ENCODE measurements at regions not wholly inside any gene's neighbourhood (a gene's known extent, or its start where the extent isn't known, plus 50 kb on each side); places are given as distances from the start of the nearest gene placed in this dataset.
"Not testable (repeated sequence)": the region's sequence is repeated elsewhere in the genome, so short reads cannot be mapped to it uniquely, and the experiment has no call there.

DNA sequence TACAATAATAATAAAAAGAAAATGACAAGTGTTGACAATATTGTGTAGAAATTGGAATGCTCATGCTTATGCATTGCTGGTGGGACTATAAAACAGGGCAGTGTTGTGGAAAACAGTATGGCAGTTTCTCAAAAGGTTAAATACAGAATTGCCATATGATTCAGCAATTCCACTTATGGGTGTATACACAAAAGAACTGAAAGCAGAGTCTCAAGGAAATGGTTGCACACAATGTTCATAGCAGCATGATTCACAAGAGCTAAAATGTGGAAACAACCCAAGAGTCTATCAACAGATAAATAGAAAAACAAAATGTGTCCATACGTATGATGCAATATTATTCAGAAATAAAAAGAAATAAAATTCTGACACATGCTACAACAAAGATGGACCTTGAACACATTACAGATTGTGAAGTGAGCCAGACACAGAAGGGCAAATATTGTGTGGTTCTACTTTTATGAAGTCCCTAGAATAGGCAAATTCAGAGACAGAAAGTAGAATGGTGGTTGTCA lies 64.8 kb upstream of the GRM8 start:
- no peaks in the 10 kb centered on the region for H3K4me1 Mint-ChIP-seq (ENCODE audit: unreplicated experiment)
- no peaks in the 10 kb centered on the region for H3K36me3 Mint-ChIP-seq
- peaks cover 5% of the 10 kb centered on the region for H3K9me3 Mint-ChIP-seq
- no peak for DNase-seq (ENCODE audit: extremely low spot score, unreplicated experiment)
- H3K27ac Mint-ChIP-seq: no peak overlapping the region
- peaks cover 17% of the 10 kb centered on the region for H3K27me3 Mint-ChIP-seq
- TF ChIP-seq, protein P1, sequence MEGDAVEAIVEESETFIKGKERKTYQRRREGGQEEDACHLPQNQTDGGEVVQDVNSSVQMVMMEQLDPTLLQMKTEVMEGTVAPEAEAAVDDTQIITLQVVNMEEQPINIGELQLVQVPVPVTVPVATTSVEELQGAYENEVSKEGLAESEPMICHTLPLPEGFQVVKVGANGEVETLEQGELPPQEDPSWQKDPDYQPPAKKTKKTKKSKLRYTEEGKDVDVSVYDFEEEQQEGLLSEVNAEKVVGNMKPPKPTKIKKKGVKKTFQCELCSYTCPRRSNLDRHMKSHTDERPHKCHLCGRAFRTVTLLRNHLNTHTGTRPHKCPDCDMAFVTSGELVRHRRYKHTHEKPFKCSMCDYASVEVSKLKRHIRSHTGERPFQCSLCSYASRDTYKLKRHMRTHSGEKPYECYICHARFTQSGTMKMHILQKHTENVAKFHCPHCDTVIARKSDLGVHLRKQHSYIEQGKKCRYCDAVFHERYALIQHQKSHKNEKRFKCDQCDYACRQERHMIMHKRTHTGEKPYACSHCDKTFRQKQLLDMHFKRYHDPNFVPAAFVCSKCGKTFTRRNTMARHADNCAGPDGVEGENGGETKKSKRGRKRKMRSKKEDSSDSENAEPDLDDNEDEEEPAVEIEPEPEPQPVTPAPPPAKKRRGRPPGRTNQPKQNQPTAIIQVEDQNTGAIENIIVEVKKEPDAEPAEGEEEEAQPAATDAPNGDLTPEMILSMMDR (conservative IDR thresholded peaks at IDR 0.05): no peak
- no peak overlapping the region for H3K4me3 Mint-ChIP-seq

DNA sequence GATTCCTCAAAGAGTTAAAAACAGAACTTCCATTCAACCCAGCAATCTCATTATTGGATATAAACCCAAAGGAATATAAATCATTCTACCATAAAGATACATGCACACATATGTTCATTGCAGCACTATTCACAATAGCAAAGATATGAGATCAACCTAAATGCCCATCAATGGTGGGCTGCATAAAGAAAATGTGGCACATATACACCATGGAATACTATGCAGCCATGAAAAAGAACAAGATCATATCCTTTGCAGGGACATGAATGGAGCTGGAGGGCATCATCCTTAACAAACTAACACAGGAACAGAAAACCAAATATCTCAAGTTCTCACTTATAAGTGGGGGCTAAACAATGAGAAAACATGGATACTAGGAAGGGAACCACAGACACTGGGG lies 64.1 kb upstream of the GRM8 start:
- DNase-seq (ENCODE audit: extremely low spot score, unreplicated experiment); H3K4me1 Mint-ChIP-seq (ENCODE audit: unreplicated experiment); H3K4me3 Mint-ChIP-seq; H3K36me3 Mint-ChIP-seq; H3K27ac Mint-ChIP-seq; H3K9me3 Mint-ChIP-seq: not testable (repeated sequence)
- peaks cover 15% of the 10 kb centered on the region for H3K27me3 Mint-ChIP-seq

DNA sequence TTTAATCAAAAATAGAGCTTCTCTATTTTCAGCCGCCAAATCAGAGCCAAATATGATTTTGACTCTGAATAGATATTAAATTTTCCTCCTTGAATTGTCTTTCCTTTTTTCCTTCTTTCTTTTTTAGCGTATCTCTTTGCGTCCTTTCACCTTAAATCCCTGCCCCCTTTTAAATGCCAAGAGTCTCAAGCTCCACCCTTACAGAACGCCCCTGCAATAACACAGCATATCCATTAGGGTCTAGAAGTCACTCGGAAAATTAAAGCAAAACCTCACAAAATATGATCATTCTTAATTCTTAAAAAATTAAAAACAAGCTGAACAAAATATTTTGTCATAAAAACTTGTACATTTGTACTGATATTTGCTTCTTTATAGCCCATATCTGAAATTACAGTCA lies 51.3 kb upstream of the GRM8 start:
- no peaks in the 10 kb centered on the region for H3K27me3 Mint-ChIP-seq
- H3K27ac Mint-ChIP-seq: no peak overlapping the region
- TF ChIP-seq, protein P1 (conservative IDR thresholded peaks at IDR 0.05): peak; percentile 40
- H3K4me3 Mint-ChIP-seq: no peak overlapping the region
- no peaks in the 10 kb centered on the region for H3K36me3 Mint-ChIP-seq
- no peaks in the 10 kb centered on the region for H3K4me1 Mint-ChIP-seq (ENCODE audit: unreplicated experiment)
- no peak for DNase-seq (ENCODE audit: extremely low spot score, unreplicated experiment)
- H3K9me3 Mint-ChIP-seq: no peaks in the 10 kb centered on the region

DNA sequence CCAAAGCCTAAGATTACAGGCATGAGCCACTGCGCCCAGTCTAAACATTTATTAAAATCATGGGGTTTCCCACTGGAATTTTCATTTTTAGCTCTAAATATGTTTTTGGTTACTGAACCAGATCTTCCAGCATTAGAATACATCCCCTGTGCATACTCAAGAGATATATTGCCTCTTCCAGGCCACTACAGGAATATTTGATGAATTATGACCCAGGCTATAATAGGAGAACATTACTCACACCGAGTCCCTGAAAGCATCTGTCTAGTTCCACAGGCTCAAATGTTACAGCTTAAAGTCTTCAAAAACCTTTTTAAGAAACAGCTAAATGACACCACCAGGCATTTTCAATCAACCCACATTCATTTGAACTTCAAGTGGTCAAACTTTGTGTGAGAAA lies 50.4 kb upstream of the GRM8 start:
- Mint-ChIP-seq H3K4me3 (no peak overlapping the region), H3K27me3 (no peaks in the 10 kb centered on the region), H3K27ac (no peak overlapping the region), H3K36me3 (no peaks in the 10 kb centered on the region), H3K4me1 (ENCODE audit: unreplicated experiment) (no peaks in the 10 kb centered on the region), H3K9me3 (no peaks in the 10 kb centered on the region)
- no peak for DNase-seq (ENCODE audit: extremely low spot score, unreplicated experiment)
- TF ChIP-seq, protein P1 (conservative IDR thresholded peaks at IDR 0.05): no peak
